NCI-H82 treated with DMSO at 0.1 percent for 48 hours (cell line): ENCODE measurements at regions not wholly inside any gene's neighbourhood (a gene's known extent, or its start where the extent isn't known, plus 50 kb on each side); places are given as distances from the start of the nearest gene placed in this dataset.

ENCODE experiments used
- DNase-seq: peaks from one replicate; lab custom pipeline; 2025; ENCODE audit not compliant: unreplicated experiment; lab: John Stamatoyannopoulos, UW

DNA sequence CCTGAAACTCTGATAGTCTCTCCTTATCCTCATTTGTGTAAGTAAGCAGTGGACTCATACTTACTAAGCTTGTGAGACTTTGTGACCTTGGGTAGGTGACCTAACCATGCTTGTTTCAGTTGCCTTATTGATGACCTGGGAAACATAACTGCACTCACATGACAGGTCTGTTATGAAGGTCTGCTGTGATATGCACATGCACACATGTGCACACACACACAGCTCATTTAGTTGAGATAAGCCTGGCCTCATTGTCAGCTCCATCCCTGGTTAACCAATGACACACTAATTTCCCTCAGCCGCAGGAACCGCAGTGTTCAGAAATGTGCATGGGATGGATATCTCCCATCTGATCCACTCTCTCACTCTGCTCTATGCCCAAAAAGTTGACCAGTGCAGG lies 177.2 kb downstream of the GPAM start:
- no peak for DNase-seq

DNA sequence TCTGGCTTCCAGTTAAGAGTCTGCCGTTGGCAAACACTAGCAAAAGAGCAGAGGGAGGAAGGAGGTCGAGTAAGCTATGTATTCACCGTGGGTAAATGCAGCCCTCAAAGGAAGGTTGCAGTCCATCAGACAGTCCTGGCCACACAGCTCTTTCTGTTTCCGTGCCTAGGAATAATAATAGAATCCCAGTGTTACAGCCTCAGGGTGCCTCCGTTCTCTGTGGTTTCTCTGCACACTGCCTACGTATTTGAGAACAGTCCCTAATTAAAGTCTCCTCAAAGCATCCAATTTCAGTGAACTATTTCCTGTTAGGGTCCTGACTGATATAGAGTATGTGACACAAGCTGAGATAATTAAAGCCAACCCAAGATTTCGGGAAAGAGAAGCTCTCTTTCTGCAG lies 176.7 kb downstream of the GPAM start:
- no peak for DNase-seq

DNA sequence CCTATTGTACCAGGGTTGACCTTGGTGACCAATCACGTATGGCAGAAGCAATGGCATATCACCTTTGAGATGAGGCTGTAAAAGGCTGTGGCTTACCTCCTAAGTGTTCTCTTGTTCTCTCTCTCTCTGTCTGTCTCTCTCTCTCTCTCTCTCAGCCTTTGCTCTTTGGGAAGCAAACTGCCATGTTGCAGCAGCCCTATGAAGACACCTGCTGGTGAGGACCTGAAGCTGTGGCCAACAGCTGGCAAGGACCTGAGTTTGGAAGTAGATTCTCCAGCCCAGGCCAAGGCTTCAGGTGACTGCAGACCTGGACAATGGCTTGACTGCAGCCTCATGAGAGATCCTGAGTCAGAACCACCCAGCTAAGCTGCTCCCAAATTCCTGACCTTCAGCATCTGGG lies 161.4 kb downstream of the GPAM start:
- no peak for DNase-seq

DNA sequence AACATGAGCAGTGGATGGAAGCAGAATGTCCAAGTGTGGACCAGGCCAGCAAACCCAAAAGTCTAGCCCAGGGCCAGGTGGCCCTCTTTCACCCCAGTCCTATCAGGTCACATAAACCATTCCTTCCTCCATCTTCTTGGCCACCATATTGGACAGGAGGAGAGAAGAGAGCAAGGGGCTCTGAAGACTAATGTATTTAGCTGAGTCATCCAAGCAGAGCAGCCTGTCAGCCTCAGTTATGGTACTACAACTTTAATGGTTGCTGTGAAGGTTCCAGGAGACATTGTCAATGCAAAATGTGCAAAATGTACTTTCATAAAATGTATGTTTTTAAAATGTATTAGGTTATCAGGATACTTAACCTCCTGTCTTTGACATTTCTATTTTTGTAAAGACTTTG lies 159.5 kb downstream of the GPAM start:
- no peak for DNase-seq

DNA sequence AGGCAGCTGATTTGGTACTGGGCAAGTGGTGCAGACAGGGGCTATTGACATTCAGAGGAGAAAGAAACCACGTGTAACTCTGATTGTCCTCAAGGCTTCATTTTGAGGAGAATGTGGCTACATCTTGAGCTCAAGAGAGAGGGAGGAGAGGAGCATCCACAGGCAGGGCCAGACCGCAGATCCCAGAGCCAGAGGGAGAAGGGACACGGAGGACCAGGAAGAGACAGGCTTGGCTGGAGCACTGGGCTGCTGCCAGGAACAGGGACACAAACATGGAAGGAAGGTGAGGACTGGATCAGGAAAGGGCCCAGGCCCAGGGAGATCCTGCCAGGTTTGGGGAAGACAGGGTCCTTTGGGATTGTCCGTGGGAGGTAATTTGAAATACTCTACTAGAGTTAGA lies 158.3 kb downstream of the GPAM start:
- DNase-seq, result no peak

DNA sequence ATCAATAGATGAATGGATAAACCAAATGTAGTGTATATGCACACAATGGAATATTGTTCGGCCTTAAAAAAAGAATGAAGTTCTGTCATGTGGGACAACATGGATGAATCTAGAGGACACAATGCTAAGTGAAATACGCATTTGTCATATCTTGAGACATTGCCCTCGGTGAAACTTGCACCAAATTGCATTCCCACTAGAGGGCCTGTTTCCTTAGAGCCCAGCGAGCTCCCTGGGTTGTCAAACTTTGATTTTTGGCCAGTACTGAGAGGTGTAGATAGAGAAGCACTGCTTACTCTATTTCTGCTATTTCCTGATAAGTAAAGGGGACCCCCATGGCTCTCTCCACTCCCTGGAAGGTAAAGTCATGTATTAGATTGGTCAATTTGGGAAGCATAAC lies 157.1 kb downstream of the GPAM start:
- no peak for DNase-seq

DNA sequence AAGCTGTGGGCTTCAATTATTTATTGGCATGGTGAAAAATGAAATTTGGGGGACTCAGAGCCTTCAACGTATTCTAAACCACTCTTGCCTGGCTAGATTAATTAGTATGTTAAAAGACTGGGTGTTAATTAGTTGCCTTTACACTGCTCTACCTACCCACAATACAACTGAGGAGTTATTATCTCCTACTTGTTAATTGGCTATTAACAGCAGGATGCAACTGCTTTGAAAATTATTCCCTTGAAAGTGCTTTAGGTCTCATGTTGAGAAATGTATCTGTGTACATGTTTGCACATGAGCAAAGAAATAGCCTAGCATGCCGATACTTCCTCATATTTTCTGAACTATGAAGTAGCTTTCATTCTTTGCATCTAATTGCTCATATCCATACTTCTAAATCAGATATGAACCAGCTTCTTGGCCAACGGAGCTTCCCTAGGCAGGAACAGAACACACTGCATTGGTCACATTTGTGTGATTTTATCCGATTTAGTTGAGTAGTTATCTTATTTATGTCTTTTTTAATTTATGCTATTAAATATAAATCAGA lies 155.8 kb downstream of the GPAM start:
- no peak for DNase-seq

DNA sequence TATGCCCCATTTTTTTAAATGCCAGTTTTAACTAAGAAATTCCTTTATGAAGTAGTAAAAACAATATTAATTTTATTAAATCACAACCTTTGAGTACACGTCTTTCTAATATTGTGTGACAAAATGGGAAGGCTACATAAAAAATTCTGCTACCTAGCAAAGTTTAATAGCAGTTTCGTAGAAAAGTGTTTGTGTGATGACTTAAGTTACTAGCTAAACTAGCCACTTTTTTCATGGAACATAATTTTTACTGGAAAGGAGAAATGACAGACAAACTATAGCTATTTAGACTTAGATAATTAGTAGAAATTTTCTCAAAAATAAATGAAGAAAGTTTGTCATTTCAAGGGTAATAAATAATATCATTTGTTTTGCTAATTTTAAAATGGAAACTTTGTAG lies 153.1 kb downstream of the GPAM start:
- no peak for DNase-seq

DNA sequence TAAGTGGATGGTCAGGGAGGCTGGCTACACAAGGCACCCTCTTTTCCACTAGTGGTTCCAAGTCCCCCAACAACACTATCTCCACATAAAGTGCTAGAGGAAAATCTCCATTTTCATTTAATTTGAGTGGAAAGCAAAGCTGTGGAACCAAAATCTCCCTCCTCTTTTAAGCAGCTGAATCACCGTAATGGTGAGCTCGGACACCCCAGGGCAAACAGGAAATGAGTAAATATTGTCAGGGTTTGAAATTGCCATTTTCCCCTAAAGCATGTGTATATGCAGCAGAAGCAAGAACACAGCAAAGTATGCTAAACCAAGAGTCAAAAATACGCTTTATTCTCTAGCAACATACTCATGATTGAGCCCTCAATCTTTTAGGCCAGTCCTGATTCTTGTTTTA lies 143.7 kb downstream of the GPAM start:
- no peak for DNase-seq

DNA sequence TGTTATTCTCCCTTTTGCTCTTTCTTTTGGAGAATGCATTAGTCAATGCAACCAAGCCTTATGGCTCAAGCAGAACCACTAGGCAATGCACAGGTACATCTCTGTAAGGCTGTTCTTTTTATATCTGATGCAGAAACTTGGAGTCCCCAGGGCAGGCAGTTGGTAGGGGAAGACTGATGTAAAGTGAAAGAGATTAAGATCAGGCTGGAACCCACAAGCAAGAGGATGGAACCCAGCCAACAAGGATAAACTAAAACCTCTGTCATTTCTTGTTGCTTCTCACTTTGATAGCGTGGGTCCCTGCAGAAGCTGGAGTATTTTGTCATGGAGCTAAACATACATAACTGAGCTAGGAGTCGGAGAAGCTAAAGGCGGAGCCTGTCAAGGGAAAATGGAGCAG lies 142.9 kb downstream of the GPAM start:
- no peak for DNase-seq

DNA sequence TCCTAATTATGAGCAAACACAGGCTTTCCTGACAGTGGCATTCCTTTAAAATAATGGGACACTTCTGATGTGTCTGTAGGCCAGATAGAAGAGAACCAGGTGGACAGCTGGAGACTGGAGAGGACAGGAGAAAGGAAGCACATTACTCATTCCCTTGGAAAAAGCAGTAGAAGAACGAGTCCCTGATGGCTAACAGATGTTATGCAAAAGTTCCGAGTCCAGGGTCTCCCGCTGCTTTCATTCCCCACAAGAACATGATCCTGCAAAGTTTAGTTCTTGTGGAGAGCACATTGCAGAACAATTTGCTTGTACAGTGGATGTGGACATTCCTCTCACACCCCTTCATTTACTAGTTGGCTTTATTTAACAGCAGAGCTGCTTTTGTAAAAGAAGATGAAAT lies 137.6 kb downstream of the GPAM start:
- DNase-seq, result no peak

DNA sequence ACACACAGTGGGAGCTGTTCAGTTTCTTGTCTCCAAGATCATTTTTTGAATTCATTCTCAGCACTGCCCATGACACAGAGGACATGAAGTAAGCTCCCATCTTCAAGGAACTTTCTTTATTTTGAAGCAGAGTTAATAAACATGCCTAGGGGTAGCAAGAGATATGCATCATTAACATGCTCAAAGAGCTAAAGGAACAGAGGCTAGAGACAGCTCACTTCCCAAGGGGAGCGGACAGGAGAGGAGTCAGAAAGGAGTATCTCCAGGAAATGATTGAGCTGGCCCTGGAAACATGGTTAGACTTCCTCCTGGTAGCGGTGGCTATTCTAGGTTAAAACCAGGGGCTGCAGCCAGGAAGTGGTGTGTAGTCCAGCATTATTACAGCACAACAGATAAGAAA lies 135.9 kb downstream of the GPAM start:
- DNase-seq, result no peak

DNA sequence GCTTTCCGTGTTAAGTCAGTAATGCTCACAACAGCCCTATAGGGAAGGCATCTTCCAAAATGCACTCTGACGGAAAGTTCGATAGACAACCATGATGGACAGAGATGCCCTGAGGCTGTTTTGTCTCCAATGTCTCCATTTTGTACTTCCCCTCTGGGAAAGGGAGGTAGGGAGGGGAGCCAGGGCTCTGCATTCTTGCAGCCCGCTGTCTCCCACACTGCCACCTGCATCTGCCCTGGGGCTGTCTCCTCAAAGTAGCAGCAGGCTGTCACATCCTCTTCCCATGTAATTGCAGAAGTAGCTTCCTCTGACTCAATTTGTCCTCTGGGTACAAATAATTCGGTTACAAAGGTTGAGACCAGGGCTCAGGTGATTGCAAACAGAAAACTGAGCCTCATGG lies 131.4 kb downstream of the GPAM start:
- DNase-seq, result no peak

DNA sequence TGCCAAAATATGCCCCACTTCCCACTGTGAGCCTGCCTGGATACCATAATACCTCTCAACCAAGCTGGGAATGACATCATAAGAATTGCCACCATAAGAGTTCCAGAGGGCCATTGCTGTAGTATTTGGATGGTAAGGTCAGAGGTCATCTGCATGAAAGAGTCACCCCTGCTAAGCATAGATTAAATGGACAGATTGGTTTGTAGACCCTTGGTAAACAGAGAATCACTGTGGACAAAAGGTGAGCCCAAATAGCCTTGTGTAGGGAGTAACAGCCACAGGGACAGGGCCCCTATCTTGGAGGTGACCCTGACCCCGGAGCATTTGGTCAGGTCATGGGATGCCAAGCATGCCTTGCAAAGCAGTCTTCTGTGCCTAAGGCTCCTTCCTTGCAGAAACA lies 129.7 kb downstream of the GPAM start:
- DNase-seq, result no peak

DNA sequence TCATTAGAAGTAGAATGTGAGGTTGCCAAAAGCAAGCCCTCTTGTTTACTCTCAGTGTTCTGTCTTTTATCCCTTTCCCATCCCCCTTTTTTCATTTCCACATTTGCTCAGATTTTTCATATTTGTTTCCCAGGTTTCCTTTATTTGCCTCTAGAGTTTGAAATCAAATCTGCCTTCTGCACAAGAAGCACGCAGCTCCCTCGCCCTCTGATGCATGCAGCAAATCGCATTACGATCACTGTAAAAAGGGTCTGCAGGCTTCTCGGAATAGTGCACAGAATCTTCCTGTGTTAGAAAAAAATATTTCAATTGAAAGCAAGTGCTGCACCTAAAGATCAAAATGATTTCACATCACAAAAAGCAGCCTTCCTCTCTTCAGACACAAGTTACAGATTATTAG lies 129.0 kb downstream of the GPAM start:
- DNase-seq, result no peak

DNA sequence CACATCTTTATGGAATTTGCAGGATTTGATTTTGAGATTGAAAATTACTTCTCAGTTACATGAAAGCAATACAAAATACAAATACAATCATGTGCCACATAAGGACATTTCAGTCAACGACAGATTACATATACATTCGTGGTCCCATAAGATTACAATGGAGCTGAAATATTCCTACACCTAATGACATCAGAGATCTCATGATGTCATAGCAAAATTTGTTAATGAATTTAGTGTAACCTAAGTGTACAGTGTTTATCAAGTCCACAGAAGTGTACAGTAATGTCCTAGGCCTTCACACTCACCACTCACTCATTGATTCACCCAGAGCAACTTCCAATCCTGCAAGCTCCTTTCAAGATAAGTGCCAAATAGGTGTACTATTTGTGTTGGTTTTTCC lies 126.5 kb downstream of the GPAM start:
- DNase-seq, result no peak

DNA sequence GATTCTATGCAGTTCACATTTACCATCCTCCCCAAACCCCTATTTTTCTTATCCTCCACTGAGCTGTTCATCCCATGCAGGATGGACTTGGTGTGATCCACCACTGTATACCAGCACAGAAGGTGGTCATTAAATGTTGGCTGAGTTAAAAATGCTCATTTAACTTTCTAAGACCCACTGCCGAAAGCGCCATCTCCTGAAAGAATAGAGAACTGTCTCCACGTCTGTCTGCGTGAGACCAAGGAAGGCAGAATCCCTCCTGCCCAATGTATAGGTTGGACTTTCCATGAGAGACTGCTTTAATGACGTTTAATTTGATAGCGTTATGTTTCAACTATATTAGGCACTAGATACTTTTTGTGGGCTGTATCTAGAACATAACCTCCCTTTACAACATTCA lies 124.3 kb downstream of the GPAM start:
- DNase-seq, result no peak

DNA sequence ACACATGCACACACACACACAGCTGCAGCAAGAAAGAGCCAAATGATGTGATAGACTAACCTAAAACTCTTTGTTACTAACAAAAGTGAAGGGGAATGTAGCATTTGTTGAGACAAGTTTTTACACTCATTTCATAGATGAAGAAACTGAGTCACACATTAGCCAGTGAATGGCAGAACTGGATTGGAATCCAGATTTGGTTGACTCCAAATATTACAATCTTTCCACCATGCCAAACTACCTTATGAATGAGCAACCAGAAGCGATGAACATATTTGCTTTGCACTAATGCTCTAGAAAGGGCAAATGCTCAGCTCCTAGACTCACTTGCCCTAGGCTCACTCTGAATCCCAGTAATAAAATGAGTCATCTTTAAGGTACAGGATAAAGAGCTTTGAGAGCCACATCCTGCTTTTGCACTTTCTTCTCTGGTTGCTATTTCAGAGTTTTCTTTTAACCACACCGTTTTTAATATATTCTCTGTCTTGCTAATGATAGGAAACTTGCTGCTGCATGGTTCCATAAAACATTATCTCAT lies 111.9 kb downstream of the GPAM start:
- DNase-seq, result no peak

DNA sequence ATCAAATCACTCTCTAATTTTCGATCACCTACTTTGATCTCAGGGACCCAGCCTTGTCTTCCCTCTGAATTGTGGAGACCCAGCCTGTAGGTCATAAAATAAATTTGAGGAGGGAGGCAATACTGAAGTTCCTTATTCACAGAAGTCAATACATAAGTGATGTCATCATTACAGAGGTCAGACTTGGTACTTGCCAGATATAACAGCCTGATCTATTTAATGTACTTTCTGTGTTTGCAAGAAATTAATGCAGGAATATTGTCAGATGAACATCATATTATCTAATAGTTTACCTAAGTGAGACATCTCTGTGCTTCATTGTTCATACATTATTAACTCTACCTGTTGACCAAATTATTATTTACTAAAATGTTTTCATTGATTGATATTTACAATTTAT lies 105.6 kb downstream of the GPAM start:
- DNase-seq, result no peak

DNA sequence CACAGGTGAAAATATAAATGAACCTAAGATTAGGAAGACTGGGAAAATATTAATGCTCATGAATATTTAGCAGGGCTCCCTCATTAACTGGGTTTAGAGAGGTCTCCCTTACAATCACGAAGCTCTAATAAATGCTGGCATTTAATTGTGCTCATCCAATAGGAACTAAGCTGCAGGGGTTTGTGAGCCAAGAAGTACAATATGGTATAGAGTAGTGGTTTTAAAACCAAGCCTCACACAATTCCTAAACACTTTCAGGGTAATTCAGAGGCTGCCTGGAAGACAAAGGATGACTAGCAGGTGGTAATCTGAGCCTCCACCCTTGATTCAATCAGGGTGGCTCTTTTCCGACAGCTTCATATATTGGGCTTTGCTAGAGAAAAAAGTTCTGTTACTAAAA lies 103.3 kb downstream of the GPAM start:
- DNase-seq, result no peak

DNA sequence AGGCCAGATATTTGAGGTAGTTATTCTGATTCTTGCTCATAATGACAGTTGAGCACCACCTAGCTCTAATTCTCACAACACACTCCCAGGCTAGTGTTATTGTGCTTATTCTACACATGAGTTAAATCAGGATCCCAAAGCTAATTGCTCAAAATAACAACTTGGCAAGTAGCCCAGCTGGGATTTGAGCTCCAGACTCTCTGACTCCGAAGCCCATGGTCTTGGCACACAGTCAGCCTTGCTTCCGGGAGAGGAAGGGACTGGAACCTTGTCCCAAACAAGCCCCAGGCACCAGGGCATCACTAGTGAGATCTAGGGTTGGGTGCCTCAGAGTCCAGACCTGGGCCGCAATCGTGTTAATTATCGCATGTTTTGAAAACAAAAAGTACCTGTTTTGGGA lies 101.4 kb downstream of the GPAM start:
- peak; percentile 9 for DNase-seq

DNA sequence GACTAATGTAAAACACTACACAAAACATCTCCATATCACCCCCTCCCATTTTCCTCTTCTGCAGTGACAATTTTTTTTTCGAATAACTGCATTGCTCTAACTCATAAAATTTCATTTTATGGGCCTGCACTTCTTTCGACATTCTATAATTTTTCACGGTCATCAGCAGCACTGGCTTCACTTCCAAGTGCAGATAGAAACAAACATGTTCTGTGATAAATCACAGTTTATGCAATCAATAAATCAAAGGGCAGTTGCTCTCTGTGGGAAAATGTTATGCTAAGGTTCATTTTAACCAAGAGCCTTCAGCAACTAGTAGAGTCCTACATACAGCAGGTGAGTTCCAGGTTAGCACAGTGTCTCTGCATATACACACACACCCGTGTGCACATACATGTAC lies 100.1 kb downstream of the GPAM start:
- DNase-seq, result no peak

DNA sequence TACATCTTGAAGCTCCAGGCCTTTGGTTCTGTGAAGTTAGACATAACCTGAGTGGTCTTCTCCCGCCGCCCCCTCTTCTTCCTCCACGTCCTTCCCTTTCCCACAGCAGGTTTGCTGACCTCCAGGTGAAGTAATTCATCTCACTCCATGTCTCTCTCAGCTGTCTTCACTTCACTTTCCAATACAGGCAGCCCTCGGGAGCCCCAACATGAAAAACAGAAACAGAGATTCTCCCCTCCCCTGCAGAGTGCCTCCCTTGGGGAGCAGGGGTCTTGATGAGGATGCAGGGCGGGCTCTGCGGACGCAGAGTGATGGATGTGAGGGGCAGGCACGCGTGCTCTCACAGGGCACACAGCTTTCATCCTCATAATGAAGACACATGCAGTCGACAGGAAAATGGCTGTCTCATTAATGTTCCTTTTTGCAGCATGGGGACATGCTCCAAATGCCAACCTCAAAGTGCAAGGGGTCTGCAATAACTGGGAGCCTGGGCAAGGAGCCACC lies 95.6 kb downstream of the GPAM start:
- no peak for DNase-seq

DNA sequence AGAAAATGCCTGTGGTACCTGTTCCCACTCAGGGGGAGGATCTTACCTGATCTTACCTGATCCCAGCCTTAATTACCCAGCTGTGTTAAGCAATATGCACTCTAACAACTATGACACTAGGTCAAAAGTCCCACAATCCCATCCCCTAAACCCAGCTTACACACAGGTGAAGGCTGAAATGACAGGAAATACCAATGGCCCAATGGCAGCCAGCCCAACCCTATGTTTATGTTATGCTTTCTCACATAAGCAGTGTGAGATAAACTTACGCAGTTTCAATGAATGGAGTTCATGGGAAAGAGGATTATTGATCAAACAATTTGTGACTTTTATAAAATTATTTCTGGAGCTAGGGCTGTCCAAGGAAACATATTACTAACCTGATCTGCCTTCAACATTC lies 91.9 kb downstream of the GPAM start:
- DNase-seq, result no peak
